KOPT-K1 (cell line): ENCODE measurements at regions not wholly inside any gene's neighbourhood (a gene's known extent, or its start where the extent isn't known, plus 50 kb on each side); places are given as distances from the start of the nearest gene placed in this dataset.

Experiments
- H3K27ac ChIP-seq: fragments of 200-600 bp; sonication (generic); 2 replicates; pipeline ENCODE4 v1.5.1; 2016; ENCODE audit warnings: antibody characterized with exemption, mild to moderate bottlenecking, low read depth, low read length; ENCODE audit not compliant: poor library complexity, severe bottlenecking
- H3K36me3 ChIP-seq: fragments of 200-600 bp; sonication (generic); 2 replicates; pipeline ENCODE4 v1.5.1; 2017; ENCODE audit warnings: antibody characterized with exemption, mild to moderate bottlenecking, low read length, moderate library complexity; ENCODE audit not compliant: insufficient read depth
- H3K9me3 ChIP-seq: fragments of 200-600 bp; sonication (generic); 2 replicates; pipeline ENCODE4 v1.5.1; 2017; ENCODE audit warnings: antibody characterized with exemption, low read length, mild to moderate bottlenecking; ENCODE audit not compliant: insufficient read depth, poor library complexity, severe bottlenecking

DNA sequence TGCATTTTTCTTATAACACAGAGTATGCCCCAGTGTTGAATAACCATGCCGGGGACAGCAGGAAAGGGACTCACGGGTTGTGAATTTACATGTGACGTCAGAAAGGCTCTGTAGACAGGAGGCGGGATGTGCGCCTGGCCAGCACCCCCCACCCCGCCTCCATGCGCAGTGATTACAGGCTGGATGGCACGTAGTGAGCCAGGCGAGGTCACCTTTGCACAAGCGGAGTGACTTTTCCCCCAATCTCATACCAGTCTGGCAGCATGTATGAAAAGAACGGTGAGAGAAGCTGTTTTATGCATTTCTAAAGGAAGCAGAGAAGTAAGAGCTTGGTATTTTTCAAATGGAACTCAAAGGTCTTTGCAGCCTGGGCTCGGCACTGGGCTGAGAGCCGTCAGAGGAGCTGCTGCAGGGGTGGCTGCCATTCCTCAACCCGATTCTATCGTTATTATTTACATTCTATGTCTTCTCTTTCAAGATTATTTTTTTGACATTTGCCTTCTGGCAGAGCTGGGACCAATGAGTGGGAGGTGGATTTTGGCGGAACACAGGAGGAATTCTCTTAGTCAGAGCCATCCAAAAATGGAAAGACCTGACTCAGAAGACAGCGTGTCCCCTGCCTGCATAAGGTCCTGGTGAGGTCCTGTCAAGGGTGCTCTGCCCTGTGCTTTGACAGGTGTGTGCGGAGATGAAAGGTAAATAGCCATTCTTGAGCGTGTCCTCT lies 115.6 kb upstream of the SLC45A1 start:
- Histone ChIP-seq H3K36me3 (no peaks in the 10 kb centered on the region), H3K9me3 (no peaks in the 10 kb centered on the region), H3K27ac (no peak overlapping the region)

DNA sequence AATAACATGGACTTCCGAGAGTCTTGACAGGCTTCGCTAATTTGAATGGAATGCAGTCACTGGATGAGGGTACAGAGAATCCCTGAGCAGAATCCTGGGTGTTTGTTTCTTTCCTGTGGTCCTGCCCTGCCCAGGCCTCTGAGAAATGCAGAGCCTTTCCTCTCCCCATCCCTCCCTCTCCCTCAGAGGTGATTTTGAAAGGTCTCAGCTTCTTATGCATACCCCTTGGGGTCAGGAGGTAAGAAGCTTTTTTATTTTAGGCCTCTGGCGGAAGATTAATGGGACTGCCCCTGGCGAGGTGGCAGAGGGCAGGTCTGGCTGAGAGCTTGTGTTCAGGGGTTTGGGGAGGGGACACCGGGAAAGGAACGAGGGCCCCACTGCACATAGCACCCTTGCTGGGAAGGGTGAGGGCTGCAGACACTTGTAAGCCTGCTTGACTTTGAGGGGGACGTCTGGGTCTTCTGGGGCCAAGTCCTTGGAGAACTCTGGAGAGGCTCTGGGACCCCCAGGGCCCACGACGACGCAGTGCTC lies 116.5 kb upstream of the SLC45A1 start:
- Histone ChIP-seq H3K36me3 (no peaks in the 10 kb centered on the region), H3K9me3 (no peaks in the 10 kb centered on the region), H3K27ac (no peak overlapping the region)

DNA sequence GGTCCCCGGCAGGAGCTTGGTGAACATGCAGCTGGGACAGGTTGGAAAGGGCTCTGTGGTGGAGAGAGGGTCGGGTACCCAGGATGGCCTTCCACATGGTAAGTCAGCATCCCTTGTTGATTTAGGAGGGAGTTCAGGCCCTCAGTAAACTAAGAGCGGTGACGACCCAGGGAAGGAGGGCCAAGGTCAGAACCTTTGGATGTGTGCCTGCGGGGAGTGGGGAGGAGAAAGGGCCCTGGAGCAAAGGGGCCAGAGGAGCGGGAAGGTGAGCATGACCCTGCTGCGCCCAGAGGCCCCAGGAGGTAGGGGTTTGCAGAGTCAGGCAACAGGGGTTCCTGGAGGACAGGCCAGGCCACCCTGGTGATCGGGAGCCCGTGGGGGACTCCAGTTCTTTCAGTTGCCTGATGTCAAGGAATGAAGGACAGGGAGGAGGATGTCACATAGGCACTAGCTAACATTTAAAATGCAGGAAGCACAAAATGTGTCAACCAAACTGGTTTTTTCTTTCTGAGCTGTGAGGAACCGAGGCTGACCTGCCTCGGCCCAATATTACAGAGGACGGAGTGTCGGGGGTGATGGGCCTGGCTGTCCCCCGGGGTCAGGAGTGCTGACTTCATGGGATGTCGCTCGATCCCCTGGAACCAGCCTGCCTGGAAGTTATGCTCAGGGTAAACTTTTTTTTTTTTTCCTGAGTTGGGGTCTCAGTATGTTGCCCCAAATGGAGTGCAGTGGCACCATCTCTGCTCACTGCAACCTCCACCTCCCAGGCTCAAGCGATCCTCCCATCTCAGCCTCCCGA lies 117.4 kb upstream of the SLC45A1 start:
- H3K27ac ChIP-seq: no peak overlapping the region
- no peaks in the 10 kb centered on the region for H3K9me3 ChIP-seq
- H3K36me3 ChIP-seq: no peaks in the 10 kb centered on the region

DNA sequence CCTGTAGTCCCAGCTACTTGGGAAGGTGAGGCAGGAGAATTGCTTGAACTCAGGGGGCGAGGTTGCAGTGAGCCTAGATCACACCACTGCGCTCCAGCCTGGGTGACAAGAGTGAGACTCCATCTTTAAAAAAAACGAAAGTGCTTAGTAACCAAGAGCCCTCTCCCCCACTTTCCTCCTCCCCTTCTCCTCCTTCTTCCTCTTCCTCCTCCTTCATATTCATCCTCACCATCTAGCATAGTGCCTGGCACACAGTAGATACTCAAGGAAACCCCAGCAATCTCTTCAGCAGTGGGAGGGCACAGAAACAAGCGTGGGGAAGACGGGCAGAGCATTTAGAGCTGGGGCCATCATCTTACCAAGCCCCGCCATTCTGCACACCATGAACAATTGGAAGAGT lies 119.4 kb upstream of the SLC45A1 start:
- Histone ChIP-seq H3K9me3 (no peaks in the 10 kb centered on the region), H3K27ac (no peak overlapping the region), H3K36me3 (no peaks in the 10 kb centered on the region)

DNA sequence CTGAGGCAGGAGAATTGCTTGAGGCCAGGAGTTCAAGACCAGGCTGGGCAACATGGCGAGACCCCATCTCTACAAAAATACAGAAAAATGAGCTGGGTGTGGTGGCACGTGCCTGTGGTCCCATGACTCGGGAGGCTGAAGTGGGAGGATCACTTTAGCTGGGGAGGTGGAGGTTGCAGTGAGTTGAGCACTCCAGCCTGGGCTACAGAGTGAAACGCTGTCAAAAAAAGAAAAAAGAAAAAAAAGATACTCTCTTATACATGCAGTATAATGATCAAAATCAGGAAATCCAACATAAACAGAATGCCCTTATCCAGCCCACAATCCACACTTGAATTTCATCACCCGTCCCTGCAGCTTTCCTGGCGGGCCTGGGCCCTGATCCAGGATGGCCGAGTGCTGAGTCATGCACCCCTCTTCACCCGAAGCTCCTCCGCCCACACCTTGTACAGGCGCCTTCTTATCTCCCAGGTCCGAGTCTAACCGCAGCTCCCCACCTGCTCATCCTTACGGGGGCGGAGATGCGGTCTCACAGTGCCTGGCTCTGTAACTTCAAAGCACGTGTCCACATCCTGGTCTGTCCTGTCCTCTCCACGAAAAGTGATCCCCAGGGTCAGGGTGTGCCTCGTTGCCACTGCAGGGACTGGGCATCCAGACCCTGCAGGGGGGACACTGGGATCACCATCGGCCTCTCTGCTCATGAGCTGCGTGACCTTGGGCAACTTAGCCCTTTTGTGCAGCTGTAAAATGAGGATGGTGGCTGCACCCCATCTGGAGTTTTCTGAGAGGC lies 120.2 kb upstream of the SLC45A1 start:
- Histone ChIP-seq H3K9me3 (no peaks in the 10 kb centered on the region), H3K36me3 (no peaks in the 10 kb centered on the region), H3K27ac (no peak overlapping the region)

DNA sequence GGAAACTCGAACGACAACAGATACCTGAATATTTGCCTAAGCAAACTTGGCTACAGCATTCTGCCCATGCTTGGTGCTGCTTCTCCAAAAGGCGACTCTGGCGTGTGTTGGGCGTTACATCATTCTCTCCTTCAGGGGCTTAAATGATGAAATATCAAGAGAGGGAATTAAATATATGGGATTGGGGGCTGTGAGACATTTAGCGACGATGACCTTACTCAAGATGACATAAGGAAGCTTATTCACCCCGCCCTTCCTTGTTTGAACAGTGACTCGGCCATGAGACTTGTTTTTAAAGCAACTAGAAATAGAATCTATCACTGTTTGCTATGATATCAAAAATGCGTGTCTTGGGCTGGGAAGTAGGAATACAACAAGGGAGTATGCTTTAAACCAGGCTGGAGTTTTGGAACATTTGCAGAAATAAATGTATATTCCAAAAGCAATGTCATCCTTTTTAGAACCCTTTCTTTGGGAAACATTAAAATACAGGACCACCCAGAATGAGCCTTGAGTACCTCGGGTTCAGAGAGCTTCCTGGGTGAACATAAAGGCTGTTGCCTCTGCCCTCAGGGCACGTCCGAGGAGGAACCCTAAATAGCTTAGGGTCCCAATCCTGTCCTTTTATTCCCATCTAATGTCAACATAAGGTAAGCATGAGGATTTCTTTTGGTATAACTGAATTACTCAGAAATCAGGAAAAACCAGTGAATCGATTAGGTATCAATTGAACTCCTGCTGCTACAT lies 123.3 kb upstream of the SLC45A1 start:
- Histone ChIP-seq H3K9me3 (no peaks in the 10 kb centered on the region), H3K27ac (no peak overlapping the region), H3K36me3 (no peaks in the 10 kb centered on the region)

DNA sequence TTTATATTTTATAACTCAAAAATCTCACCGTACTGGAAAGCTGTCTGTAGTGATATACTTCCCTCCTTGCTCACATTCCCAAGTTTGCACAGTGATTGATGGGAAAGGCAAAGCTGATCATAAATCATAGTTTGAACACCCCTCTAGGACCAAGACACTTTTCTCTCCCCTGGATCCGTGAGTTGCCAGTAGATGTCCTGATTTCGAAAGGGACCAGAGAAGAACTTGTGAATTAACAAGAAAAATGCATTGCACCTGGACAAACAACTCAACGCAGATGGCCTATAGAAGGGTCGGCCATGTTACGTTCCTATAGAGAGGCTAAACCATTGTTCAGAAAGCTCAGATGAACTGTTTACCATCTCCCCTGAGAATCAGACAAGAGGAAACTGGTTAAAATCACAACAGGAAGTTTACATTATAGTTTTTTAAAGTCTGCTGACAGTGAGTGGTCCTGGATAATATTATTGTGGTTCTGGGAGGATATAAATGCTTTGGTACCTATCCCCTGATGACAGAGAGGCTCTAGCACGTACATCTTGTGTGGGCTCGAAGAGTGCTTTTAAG lies 124.0 kb upstream of the SLC45A1 start:
- H3K36me3 ChIP-seq: no peaks in the 10 kb centered on the region
- no peaks in the 10 kb centered on the region for H3K9me3 ChIP-seq
- H3K27ac ChIP-seq: no peak overlapping the region

DNA sequence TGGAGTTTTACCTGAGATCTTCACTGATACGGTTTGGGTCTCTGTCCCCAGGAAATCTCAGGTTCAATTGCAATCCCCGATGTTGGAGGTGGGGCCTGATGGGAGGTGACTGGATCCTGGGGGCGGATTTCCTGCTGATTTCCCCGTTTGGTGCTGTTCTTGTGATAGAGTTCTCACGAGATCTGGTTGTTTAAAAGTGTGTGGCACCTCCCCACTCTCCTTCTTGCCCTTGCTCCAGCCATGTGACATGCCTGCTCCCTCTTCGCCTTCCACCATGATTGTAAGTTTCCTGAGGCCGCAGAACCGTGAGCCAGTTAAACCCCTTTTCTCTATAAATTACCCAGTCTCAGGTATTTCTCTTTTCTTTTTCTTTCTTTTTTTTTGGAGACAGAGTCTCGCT lies 126.4 kb upstream of the SLC45A1 start:
- Histone ChIP-seq H3K27ac (no peak overlapping the region), H3K36me3 (no peaks in the 10 kb centered on the region), H3K9me3 (no peaks in the 10 kb centered on the region)

DNA sequence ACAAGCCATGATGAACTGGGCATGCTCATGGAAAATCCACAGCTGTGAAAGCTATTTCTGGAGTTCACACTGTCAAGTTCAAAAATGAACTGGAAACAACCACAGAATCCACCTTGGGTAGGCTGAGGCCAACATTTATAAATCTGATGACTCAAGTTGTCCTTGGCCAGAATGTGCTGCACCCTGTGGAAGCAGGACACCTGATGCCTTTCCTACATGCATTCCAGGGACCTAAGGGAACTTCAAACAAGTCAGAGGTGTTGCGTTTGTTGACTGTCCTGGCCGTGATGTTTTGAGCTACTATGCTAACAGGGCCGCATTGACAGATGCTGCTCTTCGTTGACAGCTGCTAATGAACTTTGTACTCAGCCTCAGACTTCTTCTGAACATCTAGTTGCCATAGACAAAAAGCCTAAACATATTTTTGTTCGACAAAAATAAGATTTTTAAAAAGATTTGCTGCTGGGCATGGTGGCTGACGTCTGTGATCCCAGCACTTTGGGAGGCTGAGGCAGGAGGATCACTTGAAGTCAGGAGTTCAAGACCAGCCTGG lies 127.9 kb upstream of the SLC45A1 start:
- Histone ChIP-seq H3K36me3 (no peaks in the 10 kb centered on the region), H3K27ac (no peak overlapping the region), H3K9me3 (no peaks in the 10 kb centered on the region)

DNA sequence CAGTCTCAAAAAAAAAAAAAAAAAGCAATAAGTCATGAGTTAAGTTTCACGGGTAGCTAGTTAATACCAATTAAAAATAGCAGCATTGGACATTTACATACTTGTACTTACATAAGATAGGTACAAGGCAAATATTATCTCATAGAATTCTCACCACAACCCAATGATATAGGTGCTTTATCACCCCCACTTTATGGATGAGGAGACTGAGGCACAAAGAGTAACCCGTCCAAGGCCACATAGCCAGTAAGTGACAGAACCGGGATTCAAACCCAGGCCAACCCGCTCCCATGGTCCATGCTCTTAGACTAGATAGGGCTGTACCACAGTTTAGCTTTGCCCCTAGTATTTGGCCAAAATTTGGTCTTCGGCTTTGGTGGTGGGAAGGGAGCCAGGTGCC lies 132.5 kb upstream of the SLC45A1 start:
- Histone ChIP-seq H3K9me3 (no peaks in the 10 kb centered on the region), H3K27ac (no peak overlapping the region), H3K36me3 (no peaks in the 10 kb centered on the region)

DNA sequence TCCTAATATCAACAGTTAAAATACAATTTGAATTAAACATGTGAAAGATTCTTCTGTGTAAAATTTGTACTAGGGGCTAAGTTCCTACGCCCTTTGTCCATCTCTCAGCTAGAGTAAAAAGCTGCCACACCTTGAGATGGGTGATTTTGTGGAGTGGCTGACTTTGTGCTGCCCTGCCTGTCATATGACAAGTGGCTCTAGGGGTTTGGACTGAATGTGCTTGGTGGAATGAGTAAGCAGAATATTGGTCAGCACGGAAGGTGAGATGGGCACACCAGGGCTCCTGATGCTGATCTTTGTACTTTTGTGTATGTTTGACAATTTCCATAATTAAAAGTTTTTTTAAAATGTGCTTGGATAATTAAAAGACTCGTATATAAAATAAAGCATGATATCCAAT lies 133.6 kb upstream of the SLC45A1 start:
- Histone ChIP-seq H3K27ac (no peak overlapping the region), H3K36me3 (no peaks in the 10 kb centered on the region), H3K9me3 (peaks cover 1% of the 10 kb centered on the region)

DNA sequence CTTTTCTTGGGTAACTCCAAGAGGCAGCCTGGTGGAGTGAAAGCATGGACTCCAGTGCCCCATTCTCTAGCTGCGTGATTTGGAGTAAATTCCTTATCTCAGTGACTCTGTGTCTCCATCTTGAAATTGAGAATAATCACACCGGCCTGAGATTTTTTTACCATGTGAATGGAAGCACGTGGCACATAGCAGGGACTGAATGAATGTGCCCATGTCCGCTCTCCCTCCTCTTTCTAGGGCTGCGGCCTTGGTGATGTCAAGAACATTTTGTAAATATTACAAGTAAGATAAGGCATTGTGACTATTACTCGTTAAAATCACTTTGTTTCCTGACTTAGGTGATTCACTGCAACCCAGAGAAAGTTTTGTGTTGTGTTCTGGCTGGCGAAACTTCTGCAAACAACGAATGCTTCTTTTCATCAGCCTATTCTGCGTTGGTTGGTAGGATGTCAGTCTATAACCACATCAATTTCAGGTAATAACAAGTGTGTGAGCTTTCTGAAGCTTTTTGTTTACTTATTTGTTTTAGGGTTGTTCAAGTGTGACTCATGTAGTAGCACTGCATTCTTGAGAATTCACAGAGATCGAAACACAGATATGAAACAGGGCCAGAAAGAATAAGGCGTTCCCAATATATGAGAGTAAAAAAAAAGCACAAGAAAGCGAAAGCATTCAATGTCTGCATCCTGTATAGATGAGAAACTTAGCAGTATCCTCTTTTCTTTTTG lies 135.7 kb upstream of the SLC45A1 start:
- no peak overlapping the region for H3K27ac ChIP-seq
- peaks cover 12% of the 10 kb centered on the region for H3K9me3 ChIP-seq
- H3K36me3 ChIP-seq: no peaks in the 10 kb centered on the region

DNA sequence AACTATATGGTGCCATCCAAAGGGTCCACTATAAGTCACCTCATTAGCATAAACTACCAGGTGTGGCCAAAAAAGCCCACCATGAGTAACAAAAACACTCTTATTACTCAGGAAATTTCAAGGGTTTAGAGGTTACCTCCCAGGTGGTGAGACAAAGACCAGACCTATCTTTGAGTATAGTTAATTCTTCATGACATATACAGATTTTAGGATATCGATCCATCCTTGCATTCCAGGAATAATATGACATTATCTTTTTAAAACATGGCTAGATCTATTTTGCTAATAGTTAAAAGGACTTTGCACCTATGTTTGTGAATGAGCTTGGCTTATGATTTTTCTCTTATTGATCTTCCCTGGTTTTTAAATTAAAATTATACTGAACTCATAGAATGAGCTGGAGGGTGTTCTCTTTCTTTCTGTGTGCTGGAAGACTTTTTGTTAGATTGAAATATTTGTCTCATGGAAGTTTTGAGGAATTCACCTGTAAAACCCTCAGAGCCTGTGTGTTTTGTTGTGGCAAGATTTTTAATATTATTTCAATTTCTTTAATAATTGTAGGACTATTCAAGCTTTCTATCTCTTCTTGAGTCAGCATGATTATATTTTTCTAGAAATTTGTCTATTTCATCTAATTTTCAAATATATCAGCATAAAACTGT lies 138.7 kb upstream of the SLC45A1 start:
- Histone ChIP-seq H3K9me3 (peaks cover 12% of the 10 kb centered on the region), H3K27ac (no peak overlapping the region), H3K36me3 (no peaks in the 10 kb centered on the region)
